ENCODE measurements at regions not wholly inside any gene's neighbourhood (a gene's known extent, or its start where the extent isn't known, plus 50 kb on each side); places are given as distances from the start of the nearest gene placed in this dataset.

DNA sequence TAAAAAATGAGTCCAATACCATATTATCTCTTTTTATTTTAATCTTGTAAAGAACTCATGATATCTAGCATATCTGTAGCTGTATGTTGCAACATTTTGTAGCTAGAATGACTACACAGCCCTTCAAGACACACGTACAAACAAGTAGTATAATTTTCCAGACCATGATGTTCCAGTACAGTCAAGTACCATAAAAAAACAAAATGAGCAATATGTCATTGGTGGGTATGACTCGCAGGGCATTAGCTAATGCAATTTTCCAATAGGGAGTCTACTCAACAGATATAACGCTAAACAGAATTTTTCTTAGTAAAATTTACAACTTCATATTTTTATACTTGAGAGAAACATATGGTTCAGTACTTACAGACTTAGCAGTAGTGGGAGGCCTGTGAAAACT is 53.6 kb upstream of the UGP2 start:
- ChIA-PET CTCF (interaction anchor here (2.0 kb wide), 1 partner anchor 73 kb away, joined by 6 read pairs; no protein-coding TSS in a partner anchor), POLR2A (no interaction called here)
- no peaks in the 10 kb centered on the region for H3K9me3 Mint-ChIP-seq
- no peaks in the 10 kb centered on the region for H3K4me1 Mint-ChIP-seq (ENCODE audit: low read depth)
- Histone ChIP-seq H3K9me3 (ENCODE audit: control insufficient read depth in 1 of 2, insufficient read depth in 1 of 2, low read length in 2 of 2) (no peaks in the 10 kb centered on the region), H3K4me3 (ENCODE audit: low read length) (no peak overlapping the region), H3K36me3 (ENCODE audit: insufficient read depth, low read length) (no peaks in the 10 kb centered on the region), H3K4me1 (ENCODE audit: insufficient read depth, low read length) (no peaks in the 10 kb centered on the region), H3K27me3 (ENCODE audit: control insufficient read depth in 1 of 2, insufficient read depth in 2 of 2, low read length in 2 of 2) (no peaks in the 10 kb centered on the region), H3K27ac (ENCODE audit: low read depth in 1 of 2, low read length in 2 of 2) (no peak overlapping the region)
- intact Hi-C loops (cut with DNase I, micrococcal nuclease), result no loop called here
- no peaks in the 10 kb centered on the region for H3K27me3 Mint-ChIP-seq
- H3K27ac Mint-ChIP-seq, result no peak overlapping the region
- H3K36me3 Mint-ChIP-seq (ENCODE audit: low read depth), result no peaks in the 10 kb centered on the region
- H3K4me3 Mint-ChIP-seq, result no peak overlapping the region
- DNase-seq, result no peak
- TF ChIP-seq, protein P1, sequence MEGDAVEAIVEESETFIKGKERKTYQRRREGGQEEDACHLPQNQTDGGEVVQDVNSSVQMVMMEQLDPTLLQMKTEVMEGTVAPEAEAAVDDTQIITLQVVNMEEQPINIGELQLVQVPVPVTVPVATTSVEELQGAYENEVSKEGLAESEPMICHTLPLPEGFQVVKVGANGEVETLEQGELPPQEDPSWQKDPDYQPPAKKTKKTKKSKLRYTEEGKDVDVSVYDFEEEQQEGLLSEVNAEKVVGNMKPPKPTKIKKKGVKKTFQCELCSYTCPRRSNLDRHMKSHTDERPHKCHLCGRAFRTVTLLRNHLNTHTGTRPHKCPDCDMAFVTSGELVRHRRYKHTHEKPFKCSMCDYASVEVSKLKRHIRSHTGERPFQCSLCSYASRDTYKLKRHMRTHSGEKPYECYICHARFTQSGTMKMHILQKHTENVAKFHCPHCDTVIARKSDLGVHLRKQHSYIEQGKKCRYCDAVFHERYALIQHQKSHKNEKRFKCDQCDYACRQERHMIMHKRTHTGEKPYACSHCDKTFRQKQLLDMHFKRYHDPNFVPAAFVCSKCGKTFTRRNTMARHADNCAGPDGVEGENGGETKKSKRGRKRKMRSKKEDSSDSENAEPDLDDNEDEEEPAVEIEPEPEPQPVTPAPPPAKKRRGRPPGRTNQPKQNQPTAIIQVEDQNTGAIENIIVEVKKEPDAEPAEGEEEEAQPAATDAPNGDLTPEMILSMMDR (IDR thresholded peaks at IDR 0.05), result no peak
- ATAC-seq (ENCODE audit: poor library complexity), result no peak

DNA sequence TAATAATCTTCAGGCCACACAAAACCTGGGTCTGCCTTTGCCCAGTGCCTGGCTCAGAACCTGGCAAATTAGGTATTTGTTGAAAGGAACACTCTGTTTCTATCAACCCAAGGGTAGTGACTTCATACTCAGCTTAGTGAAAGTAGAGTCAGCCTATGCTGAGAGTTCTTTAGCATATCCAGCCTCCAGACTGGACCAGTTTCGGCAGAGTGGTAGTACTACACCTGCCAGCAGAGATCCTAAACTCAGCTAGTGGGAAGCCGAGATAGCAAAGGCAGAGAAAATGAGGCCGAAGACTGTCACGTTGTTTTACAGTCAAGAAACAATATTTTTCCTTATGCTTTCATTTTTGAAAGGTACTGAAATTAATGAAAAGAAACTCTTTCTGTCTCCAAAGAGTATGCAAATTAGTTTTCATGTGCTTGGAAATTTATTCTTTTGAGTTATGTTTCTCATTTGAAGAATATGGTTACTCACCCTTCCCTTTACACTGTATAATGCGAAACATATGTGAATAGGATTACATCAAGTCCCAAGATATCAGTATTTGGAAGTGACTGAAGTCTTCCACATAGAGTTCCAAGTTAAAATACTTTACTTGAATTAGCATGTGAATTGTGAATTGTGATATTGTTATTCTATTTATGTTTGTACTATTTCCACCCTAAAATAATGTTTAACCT is 52.2 kb upstream of the UGP2 start:
- POLR2A ChIA-PET, result no interaction called here
- H3K9me3 Mint-ChIP-seq, result no peaks in the 10 kb centered on the region
- H3K36me3 ChIP-seq (ENCODE audit: insufficient read depth, low read length), result no peaks in the 10 kb centered on the region
- TF ChIP-seq, protein P1 (IDR thresholded peaks at IDR 0.05), result no peak
- no peak overlapping the region for H3K4me3 ChIP-seq (ENCODE audit: low read length)
- H3K4me1 ChIP-seq (ENCODE audit: insufficient read depth, low read length), result no peaks in the 10 kb centered on the region
- CTCF ChIA-PET, result interaction anchor here (2.0 kb wide), 1 partner anchor 72 kb away, joined by 6 read pairs; no protein-coding TSS in a partner anchor
- H3K9me3 ChIP-seq (ENCODE audit: control insufficient read depth in 1 of 2, insufficient read depth in 1 of 2, low read length in 2 of 2), result no peaks in the 10 kb centered on the region
- H3K27ac ChIP-seq (ENCODE audit: low read depth in 1 of 2, low read length in 2 of 2), result no peak overlapping the region
- H3K27me3 ChIP-seq (ENCODE audit: control insufficient read depth in 1 of 2, insufficient read depth in 2 of 2, low read length in 2 of 2), result no peaks in the 10 kb centered on the region
- H3K36me3 Mint-ChIP-seq (ENCODE audit: low read depth), result no peaks in the 10 kb centered on the region
- H3K4me3 Mint-ChIP-seq, result no peak overlapping the region
- no peak overlapping the region for H3K27ac Mint-ChIP-seq
- H3K27me3 Mint-ChIP-seq, result no peaks in the 10 kb centered on the region
- ATAC-seq (ENCODE audit: poor library complexity) (no peak), DNase-seq (no peak)
- H3K4me1 Mint-ChIP-seq (ENCODE audit: low read depth), result no peaks in the 10 kb centered on the region
- intact Hi-C loops (cut with DNase I, micrococcal nuclease), result no loop called here

DNA sequence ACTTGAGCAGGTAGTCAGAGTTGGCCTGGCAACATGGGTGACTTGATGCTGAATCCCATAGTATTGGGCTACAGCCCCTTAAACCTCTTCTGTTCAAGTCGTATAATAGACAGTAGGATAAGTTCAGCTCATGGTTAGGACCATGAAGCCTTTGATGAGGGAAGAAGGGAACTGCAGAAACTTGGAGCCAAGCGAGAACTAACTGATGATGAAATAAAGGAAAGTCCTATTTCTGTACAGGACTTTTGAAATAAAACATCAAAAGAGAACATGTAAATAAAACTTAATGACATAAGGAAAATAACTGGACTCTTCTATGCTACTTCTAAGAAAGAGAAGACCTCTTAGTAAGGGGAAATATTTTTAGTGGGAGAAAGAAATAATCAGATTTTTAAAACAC is 51.2 kb upstream of the UGP2 start:
- no peaks in the 10 kb centered on the region for H3K27me3 ChIP-seq (ENCODE audit: control insufficient read depth in 1 of 2, insufficient read depth in 2 of 2, low read length in 2 of 2)
- Mint-ChIP-seq H3K4me3 (no peak overlapping the region), H3K27me3 (no peaks in the 10 kb centered on the region), H3K4me1 (ENCODE audit: low read depth) (no peaks in the 10 kb centered on the region), H3K27ac (no peak overlapping the region), H3K9me3 (no peaks in the 10 kb centered on the region), H3K36me3 (ENCODE audit: low read depth) (no peaks in the 10 kb centered on the region)
- no peak overlapping the region for H3K27ac ChIP-seq (ENCODE audit: low read depth in 1 of 2, low read length in 2 of 2)
- no peaks in the 10 kb centered on the region for H3K9me3 ChIP-seq (ENCODE audit: control insufficient read depth in 1 of 2, insufficient read depth in 1 of 2, low read length in 2 of 2)
- intact Hi-C loops (cut with DNase I, micrococcal nuclease), result no loop called here
- H3K36me3 ChIP-seq (ENCODE audit: insufficient read depth, low read length), result no peaks in the 10 kb centered on the region
- ChIA-PET CTCF (no interaction called here), POLR2A (no interaction called here)
- DNase-seq (no peak), ATAC-seq (ENCODE audit: poor library complexity) (no peak)
- no peaks in the 10 kb centered on the region for H3K4me1 ChIP-seq (ENCODE audit: insufficient read depth, low read length)
- no peak overlapping the region for H3K4me3 ChIP-seq (ENCODE audit: low read length)
- TF ChIP-seq, protein P1 (IDR thresholded peaks at IDR 0.05), result no peak
